Smooth muscle cell (in vitro differentiated cells): ENCODE measurements at regions not wholly inside any gene's neighbourhood (a gene's known extent, or its start where the extent isn't known, plus 50 kb on each side); places are given as distances from the start of the nearest gene placed in this dataset.

ENCODE experiments used
- DNase-seq: peaks from one replicate; lab custom pipeline; 2025; ENCODE audit not compliant: unreplicated experiment; lab: John Stamatoyannopoulos, UW
- H2AFZ ChIP-seq: fragments of 200-600 bp; sonication (generic); 2 replicates; pipeline ENCODE4 v1.6.0; 2016; ENCODE audit warnings: antibody characterized with exemption, low read depth, mild to moderate bottlenecking
- H3F3A ChIP-seq: fragments of 200-600 bp; sonication (generic); 2 replicates; pipeline ENCODE4 v1.6.0; 2017; ENCODE audit warnings: antibody characterized with exemption, low read depth
- H3K27ac ChIP-seq: fragments of 200-600 bp; sonication (generic); 2 replicates; pipeline ENCODE4 v1.5.1; 2016; ENCODE audit warnings: low read depth, mild to moderate bottlenecking
- H3K27me3 ChIP-seq: fragments of 200-600 bp; sonication (generic); 2 replicates; pipeline ENCODE4 v1.6.1; 2016; ENCODE audit warnings: low read depth, mild to moderate bottlenecking
- H3K36me3 ChIP-seq: fragments of 200-600 bp; sonication (generic); 2 replicates; pipeline ENCODE4 v1.5.1; 2016; ENCODE audit warnings: low read depth
- H3K4me1 ChIP-seq: fragments of 200-600 bp; sonication (generic); 2 replicates; pipeline ENCODE4 v1.5.1; 2016; ENCODE audit warnings: low read depth
- H3K4me2 ChIP-seq: fragments of 200-600 bp; sonication (generic); 2 replicates; pipeline ENCODE4 v1.6.0; 2016; ENCODE audit warnings: mild to moderate bottlenecking
- H3K4me3 ChIP-seq: fragments of 200-600 bp; sonication (generic); 2 replicates; pipeline ENCODE4 v1.5.1; 2016; ENCODE audit warnings: mild to moderate bottlenecking
- H3K79me2 ChIP-seq: fragments of 200-600 bp; sonication (generic); 2 replicates; pipeline ENCODE4 v1.6.0; 2016; ENCODE audit warnings: low read depth, mild to moderate bottlenecking
- H3K9ac ChIP-seq: fragments of 200-600 bp; sonication (generic); 2 replicates; pipeline ENCODE4 v1.6.0; 2016; ENCODE audit warnings: low read depth
- H3K9me3 ChIP-seq: fragments of 200-600 bp; sonication (generic); replicated peaks from 2 replicates; pipeline ENCODE4 v1.5.1; 2016; ENCODE audit warnings: low read depth
- H4K20me1 ChIP-seq: fragments of 200-600 bp; sonication (generic); 2 replicates; pipeline ENCODE4 v1.6.0; 2016; ENCODE audit warnings: low read depth
- CTCF ChIP-seq: fragments of 200-600 bp; sonication (generic); IDR thresholded peaks from 2 replicates; pipeline ENCODE4 v1.5.1; 2017; ENCODE audit warnings: borderline replicate concordance, mild to moderate bottlenecking, antibody characterized with exemption; ENCODE audit not compliant: insufficient read depth, poor library complexity, severe bottlenecking
- WGBS: methylation state at CpG from one replicate; pipeline ENCODE4 v1.1.7; 2016; ENCODE audit warnings: low lambda C conversion rate; 5-methylcytosine and 5-hydroxymethylcytosine counted together

GRCh38 chr14:97177635-97178034 lies 380.5 kb downstream of the VRK1 start:
- TF ChIP-seq CTCF, result no peak
- Histone ChIP-seq H3F3A (no peaks in the 10 kb centered on the region), H3K9me3 (no peaks in the 10 kb centered on the region), H3K9ac (no peak overlapping the region), H3K27ac (no peak overlapping the region), H4K20me1 (no peaks in the 10 kb centered on the region), H3K36me3 (no peaks in the 10 kb centered on the region), H3K27me3 (no peaks in the 10 kb centered on the region), H3K79me2 (no peaks in the 10 kb centered on the region), H2AFZ (no peak overlapping the region), H3K4me3 (no peak overlapping the region), H3K4me2 (no peak overlapping the region), H3K4me1 (no peaks in the 10 kb centered on the region)
- 85% methylated on average over 5 of the region's 5 CpGs for WGBS
- no peak for DNase-seq

DNA sequence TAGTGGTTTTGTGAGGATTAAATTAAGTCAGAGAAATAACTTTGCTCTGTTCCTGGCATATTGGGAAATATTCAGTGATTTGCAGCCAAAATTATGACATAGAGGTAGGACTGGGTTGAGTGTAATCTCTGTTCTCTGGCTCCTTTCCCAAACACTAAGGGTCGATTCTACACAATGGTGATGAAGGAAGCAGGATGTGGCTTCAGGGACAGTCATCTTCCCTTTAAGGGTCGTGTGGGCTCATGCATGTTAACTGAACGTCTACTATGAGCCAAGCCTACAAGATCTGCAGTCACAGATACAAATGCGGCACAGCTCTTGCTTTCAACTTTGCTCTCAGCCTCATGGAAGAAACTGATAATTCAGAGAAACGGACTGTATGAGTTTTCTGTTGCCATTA lies 381.6 kb downstream of the VRK1 start:
- DNase-seq, result no peak
- Histone ChIP-seq H3K27me3 (no peaks in the 10 kb centered on the region), H3F3A (no peaks in the 10 kb centered on the region), H3K4me2 (no peak overlapping the region), H2AFZ (no peak overlapping the region), H3K9ac (no peak overlapping the region), H3K4me3 (no peak overlapping the region), H3K79me2 (no peaks in the 10 kb centered on the region), H4K20me1 (no peaks in the 10 kb centered on the region), H3K27ac (peak overlapping the region; percentile 1), H3K9me3 (no peaks in the 10 kb centered on the region), H3K36me3 (no peaks in the 10 kb centered on the region), H3K4me1 (no peaks in the 10 kb centered on the region)
- no peak for TF ChIP-seq CTCF
- WGBS, result 57% methylated on average over 5 of the region's 5 CpGs

DNA sequence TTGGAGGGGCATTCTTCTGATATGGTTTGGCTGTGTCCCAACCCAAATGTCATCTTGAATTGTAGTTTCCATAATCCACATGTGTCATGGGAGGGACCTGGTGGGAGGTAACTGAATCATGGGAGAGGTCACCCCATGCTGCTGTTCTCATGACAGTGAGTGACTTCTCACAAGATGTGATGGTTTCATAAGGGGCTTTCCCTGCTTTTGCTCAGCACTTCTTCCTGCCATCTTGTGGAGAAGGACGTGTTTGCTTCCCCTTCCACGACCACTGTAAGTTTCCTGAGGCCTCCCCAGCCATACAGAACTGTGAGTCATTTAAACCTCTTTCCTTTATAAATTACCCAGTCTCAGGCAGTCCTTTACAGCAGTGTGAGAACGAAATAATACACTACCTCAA lies 382.4 kb downstream of the VRK1 start:
- peak overlapping the region; percentile 52 for H3K4me2 ChIP-seq
- no peaks in the 10 kb centered on the region for H3K36me3 ChIP-seq
- H3K9me3 ChIP-seq, result no peaks in the 10 kb centered on the region
- H3K9ac ChIP-seq, result no peak overlapping the region
- H3K4me3 ChIP-seq, result no peak overlapping the region
- H3K27me3 ChIP-seq, result no peaks in the 10 kb centered on the region
- no peak for TF ChIP-seq CTCF
- H2AFZ ChIP-seq, result no peak overlapping the region
- no peaks in the 10 kb centered on the region for H3K79me2 ChIP-seq
- 37% methylated on average over 3 of the region's 3 CpGs for WGBS
- no peaks in the 10 kb centered on the region for H3K4me1 ChIP-seq
- peak overlapping the region; percentile 43 for H3K27ac ChIP-seq
- H3F3A ChIP-seq, result no peaks in the 10 kb centered on the region
- no peaks in the 10 kb centered on the region for H4K20me1 ChIP-seq
- no peak for DNase-seq

DNA sequence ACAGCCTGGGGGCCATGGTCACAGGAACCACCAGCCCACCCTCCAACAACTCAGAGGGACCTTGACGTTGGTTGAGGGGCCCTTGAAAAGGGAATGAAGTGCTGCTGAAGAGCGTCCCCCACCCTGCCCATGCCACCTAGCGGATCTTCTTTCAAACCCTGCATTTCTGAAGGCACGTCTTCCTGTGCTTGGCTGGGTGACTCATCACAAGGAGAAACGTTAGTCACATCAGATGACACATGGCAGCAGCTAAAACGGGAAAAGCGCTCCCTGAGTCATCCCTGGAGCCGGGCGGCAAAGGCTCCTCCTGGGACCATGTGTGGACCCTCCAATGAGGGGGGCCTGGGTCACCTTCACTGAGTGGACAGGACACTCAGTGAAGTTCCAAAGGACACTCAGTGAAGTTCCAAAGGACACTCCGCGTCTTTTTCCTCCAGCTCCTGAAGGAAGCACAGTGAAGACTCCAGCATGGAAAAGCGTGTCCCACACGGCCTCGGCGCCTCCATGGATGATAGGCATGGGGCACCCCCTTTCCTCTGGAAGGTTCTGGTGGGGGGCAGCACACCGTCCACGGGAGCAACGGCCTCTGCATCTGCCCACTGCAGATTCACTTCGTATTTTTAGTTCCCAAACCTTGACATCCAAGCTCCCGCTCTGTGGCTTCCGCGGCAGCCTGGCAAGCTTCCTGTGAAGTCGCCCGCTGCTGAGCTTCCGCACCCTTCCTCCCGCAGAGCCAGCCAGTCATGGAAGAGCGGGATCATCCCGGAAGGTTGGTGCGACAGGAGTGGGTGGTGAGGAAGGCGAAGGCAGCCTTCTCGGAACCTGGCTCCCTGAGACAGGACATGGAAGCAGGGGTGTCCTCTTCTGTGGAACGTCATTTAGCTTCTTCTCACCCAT lies 383.4 kb downstream of the VRK1 start:
- no peaks in the 10 kb centered on the region for H3K36me3 ChIP-seq
- no peaks in the 10 kb centered on the region for H3K79me2 ChIP-seq
- H3K4me1 ChIP-seq, result no peaks in the 10 kb centered on the region
- H4K20me1 ChIP-seq, result no peaks in the 10 kb centered on the region
- H3K9me3 ChIP-seq, result no peaks in the 10 kb centered on the region
- WGBS, result 71% methylated on average over 32 of the region's 32 CpGs
- no peaks in the 10 kb centered on the region for H3F3A ChIP-seq
- TF ChIP-seq CTCF, result peak; percentile 34
- peak; percentile 7 for DNase-seq
- H3K4me3 ChIP-seq, result no peak overlapping the region
- H2AFZ ChIP-seq, result no peak overlapping the region
- H3K27ac ChIP-seq, result peak overlapping the region; percentile 43
- H3K4me2 ChIP-seq, result peak overlapping the region; percentile 52
- no peaks in the 10 kb centered on the region for H3K27me3 ChIP-seq
- no peak overlapping the region for H3K9ac ChIP-seq
